Brain pericyte (primary cell): ENCODE measurements at regions not wholly inside any gene's neighbourhood (a gene's known extent, or its start where the extent isn't known, plus 50 kb on each side); places are given as distances from the start of the nearest gene placed in this dataset.

Source experiments
- DNase-seq: peaks from one replicate; pipeline ENCODE4 v3.0.0-alpha.2; 2012; ENCODE audit warnings: low read depth, low spot score

GRCh38 chr2:66957677-66958076 is 439.5 kb upstream of the ETAA1 start:
- no peak for DNase-seq

GRCh38 chr2:66960161-66960560 is 437.0 kb upstream of the ETAA1 start:
- DNase-seq: no peak

GRCh38 chr2:66962716-66963115 is 434.4 kb upstream of the ETAA1 start:
- DNase-seq: no peak

DNA sequence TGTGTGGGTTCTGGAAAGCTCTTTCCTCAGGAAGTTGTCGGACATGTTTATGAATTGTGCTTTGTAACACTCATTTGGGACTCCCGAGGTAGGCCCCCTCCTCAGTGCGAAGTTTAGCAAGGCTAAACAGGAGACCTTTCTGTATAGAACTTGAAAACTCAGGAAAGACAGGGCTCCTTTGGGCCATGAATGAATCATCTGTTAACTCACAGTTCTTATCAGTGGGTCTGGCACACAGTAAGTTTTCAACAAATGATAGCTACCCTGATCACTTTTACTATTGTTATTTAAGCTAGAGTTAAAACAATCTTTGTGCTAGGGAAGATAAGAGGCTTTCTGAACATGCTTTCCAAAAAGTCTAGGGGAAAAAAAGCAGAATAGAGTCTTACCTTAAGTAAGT is 430.5 kb upstream of the ETAA1 start:
- no peak for DNase-seq

- DNase-seq: no peak
Observed at GRCh38 chr2:66968946-66969345, 428.2 kb upstream of the ETAA1 start.

- DNase-seq: no peak
Observed at GRCh38 chr2:66981074-66981473, 416.1 kb upstream of the ETAA1 start.

- DNase-seq: no peak
Observed at GRCh38 chr2:66982766-66983165, 414.4 kb upstream of the ETAA1 start.

GRCh38 chr2:66984864-66985263 is 412.3 kb upstream of the ETAA1 start:
- no peak for DNase-seq

DNA sequence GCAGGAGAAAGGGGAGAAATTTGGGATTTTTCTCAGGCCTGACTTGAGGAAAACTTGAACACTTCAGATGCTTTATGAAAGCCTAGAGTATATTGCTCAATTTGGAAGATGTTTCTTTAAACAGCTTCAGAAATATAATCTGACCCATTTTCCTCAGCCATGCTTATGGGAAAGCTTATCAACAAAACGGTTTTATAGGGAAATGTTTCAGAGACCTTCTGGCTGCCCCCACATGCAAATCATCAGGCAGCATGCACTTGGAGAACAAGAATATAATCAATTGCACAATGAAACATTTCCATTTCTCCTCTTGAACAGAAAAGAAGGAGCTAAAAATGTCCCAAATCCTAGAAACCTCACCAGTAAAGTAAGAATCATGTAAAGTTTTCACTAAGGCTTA is 411.2 kb upstream of the ETAA1 start:
- DNase-seq: no peak

DNA sequence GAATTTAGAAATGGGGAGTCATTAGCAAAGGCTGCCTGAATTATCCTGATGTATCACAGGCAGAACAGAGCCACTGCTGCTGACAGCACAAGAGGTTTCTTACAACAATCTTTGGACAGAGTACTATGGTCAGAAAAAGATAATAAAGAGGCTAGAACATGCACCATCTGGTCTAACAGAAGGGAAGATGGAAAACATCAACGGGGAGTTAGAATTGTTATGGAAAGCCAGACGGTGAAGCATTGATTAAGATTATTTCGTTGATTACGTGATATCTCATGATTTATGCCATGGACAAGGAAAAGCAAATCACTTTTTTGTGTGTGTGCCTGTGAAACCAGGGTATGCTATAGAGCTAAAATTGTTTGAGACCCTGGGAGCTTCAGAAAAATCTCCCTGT is 409.4 kb upstream of the ETAA1 start:
- no peak for DNase-seq

GRCh38 chr2:66994654-66995053 is 402.5 kb upstream of the ETAA1 start:
- no peak for DNase-seq

- DNase-seq: no peak
Observed at GRCh38 chr2:66995636-66996035, 401.5 kb upstream of the ETAA1 start.

DNA sequence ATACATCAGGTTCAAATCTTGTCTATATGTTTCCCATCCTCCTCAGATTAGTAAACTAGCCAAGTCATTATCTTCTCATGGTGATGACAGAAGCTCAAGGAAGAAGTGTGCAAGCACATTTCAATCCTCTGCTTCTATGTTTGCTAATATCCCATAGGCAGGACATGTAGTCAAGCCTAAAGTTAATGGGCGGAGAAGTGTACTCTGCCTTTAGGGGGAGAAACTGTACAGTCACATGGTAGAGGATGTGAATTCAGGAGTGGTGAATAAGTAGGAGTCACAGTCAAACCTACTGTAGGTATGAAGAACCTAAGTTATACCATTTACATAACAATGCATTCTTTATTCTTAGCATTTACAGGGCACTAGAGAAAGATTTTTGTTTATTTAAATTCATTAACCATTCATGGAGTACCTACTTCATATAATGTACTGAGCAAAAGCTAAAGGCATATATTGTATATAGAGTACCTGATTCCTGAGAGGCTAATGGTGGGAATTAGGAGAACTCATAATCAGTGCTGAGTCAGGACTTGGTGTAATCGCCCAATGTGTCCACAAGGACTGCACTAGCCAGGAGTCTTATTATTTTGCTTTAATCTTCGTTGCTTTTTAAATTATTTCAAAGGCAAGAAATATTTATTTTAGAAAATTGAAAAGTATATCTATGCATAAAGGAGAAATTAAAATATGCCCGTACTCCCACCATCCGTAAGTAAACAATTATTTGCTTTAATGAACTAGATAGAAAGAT is 394.3 kb upstream of the ETAA1 start:
- no peak for DNase-seq

DNA sequence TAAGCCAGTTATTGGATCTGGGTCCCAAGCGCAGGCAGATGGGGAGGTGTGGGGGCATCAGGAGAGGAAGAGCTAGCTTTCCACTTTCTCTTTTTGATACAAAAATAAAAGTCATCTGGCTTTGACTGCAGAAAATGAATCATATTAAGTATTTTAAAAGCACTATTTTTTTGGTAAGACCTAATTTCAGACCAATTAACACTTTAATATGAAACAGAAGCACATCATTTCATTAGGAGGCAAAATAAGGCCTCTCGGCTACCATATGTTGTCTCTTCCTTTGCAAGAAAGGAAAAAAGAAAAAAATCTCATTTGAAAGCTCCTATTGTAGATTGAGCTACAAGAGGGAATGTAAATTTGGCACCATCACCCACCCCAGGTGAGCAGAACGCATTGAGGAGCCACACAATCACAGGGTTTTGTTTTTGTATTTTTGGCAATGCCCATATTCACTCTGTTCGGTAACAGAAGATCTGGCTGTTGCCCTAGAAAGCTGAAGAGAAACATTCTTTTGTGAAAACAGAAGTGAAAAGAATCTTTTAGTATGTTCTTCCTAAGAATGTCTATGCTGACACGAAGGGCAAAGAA is 390.7 kb upstream of the ETAA1 start:
- DNase-seq: no peak

DNA sequence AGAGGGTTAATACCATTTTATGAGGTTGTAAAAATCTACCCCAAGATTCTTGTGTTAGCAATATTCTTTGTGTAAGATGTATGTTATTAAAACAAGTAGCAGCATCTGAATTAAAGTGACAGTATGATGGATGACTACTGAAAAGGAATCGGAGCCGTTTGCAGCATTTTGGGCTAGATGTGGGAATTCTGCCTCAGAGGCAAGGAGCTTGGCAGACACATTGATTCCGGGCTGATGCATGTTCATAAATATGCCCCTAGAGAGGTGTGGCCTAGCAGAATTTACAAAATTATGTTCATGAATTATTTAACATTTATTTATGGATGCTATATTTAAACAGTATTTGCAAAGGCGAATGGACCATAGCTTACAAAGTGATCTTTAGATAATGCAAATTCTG is 389.0 kb upstream of the ETAA1 start:
- no peak for DNase-seq

DNA sequence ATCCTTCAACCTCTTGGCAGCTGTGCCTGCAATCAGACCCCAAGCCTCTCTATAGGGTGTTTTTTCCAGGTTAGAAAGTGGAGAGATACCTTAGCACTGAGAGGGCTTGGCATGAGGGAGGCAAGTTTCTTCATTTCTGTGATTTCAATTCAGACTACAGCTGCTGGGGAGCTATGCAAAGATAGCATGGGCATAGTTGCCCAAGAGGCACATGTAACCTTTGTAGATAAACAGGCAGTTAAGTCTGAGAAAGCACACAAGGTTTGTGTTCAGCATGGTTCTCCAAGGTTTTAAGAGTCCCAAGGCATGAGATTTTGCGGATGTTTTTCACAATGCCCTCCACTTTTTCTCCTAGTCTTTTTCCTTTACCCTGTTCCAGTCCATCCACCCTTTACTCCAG is 385.0 kb upstream of the ETAA1 start:
- DNase-seq: no peak

GRCh38 chr2:67013821-67014220 is 383.3 kb upstream of the ETAA1 start:
- DNase-seq: no peak

- no peak for DNase-seq
Observed at GRCh38 chr2:67015681-67016080, 381.5 kb upstream of the ETAA1 start.

- DNase-seq: no peak
Observed at GRCh38 chr2:67018301-67018700, 378.8 kb upstream of the ETAA1 start.

GRCh38 chr2:67032076-67032475 is 365.1 kb upstream of the ETAA1 start:
- no peak for DNase-seq

DNA sequence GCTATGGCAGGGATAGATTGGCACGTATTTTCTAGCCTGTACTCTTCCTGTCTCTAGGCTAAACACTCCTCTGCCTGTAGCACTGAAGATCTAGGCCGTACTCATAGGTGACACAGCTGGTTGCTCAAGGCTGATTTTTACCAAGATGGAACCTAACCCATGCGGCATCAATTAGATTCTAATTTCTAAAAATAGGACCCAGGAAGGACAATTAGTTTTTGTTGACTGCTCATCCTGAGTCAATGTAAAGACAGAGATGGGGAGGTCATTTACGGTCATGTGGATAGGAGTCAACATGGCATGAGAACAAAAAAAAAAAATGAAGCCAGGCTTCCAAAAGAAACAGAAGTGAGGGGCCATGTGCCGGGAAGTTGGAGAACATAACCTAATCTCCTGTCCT is 360.7 kb upstream of the ETAA1 start:
- DNase-seq: no peak

DNA sequence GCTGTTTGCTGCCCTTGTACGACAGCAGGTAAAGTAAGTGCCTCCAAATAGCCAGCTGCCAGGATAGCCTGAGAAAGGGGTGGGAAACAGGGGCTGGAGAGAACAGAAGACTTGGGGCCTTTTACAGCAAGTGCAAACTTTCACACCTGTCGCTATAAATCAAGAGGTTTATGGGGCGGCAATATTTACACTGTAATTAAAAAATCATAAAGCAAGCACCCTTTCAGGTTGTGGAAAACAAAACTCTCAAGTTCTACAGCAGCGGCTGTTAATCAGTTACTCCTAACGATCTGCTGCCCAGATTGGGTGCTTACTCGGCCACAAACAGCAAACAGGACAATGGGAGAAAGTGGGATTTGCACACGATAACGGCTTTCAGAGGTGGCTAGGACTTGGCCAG is 359.5 kb upstream of the ETAA1 start:
- DNase-seq: no peak

DNA sequence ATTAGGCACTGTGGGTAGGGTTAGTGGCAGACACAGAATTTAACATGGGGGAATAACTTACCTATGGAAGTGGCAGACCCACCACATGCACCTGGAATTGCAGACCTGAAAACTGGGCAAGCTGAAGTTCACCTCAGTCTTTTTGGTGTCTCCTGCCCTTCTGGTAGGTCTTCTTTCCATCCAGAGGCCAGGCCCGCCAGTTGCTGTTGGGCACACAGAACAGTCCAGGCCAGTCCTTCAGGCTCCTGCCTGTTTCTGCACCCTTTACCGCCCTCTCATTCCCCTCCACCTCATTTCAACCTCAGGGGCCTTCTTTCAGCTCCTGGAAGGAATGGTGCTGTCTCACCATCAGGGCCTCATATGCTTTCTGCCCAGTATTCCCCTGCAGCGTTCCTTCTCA is 358.9 kb upstream of the ETAA1 start:
- no peak for DNase-seq

- DNase-seq: no peak
Observed at GRCh38 chr2:67039058-67039457, 358.1 kb upstream of the ETAA1 start.
